Mesenchymal stem cell (in vitro differentiated cells and primary cell): ENCODE measurements at regions not wholly inside any gene's neighbourhood (a gene's known extent, or its start where the extent isn't known, plus 50 kb on each side); places are given as distances from the start of the nearest gene placed in this dataset.

Experiments used
- DNase-seq: peaks from one replicate; pipeline ENCODE4 v3.0.0-alpha.2; 2013
- H2AFZ ChIP-seq: one replicate; pipeline ENCODE4 v1.6.1; 2013; ENCODE audit warnings: low read depth, mild to moderate bottlenecking, control low read depth, inconsistent platforms, low read length, moderate library complexity
- H2AK5ac ChIP-seq: 2 replicates; pipeline ENCODE4 v1.6.1; 2013; ENCODE audit warnings: low read length, moderate library complexity, mild to moderate bottlenecking, inconsistent platforms; ENCODE audit not compliant: severe bottlenecking
- H2BK120ac ChIP-seq: one replicate; pipeline ENCODE4 v1.6.1; 2013; ENCODE audit warnings: low read depth, mild to moderate bottlenecking, inconsistent platforms, low read length, moderate library complexity
- H2BK12ac ChIP-seq, 2 experiments: one replicate each; pipeline ENCODE4 v1.6.1; 2013; ENCODE audit warnings: inconsistent platforms in 2 of 2, low read length in 2 of 2, mild to moderate bottlenecking in 2 of 2, moderate library complexity in 2 of 2, control low read depth in 1 of 2
- H2BK15ac ChIP-seq: one replicate; pipeline ENCODE4 v1.6.1; 2013; ENCODE audit warnings: mild to moderate bottlenecking, low read depth, inconsistent platforms; ENCODE audit not compliant: poor library complexity, severe bottlenecking
- H2BK5ac ChIP-seq: 2 replicates; pipeline ENCODE4 v1.6.1; 2013; ENCODE audit warnings: low read depth, mild to moderate bottlenecking, low read length, control low read depth, inconsistent platforms; ENCODE audit not compliant: poor library complexity, severe bottlenecking
- H3K14ac ChIP-seq, 2 experiments: one replicate each; pipeline ENCODE4 v1.6.1; 2013; ENCODE audit warnings: inconsistent platforms in 2 of 2, low read length in 2 of 2, control low read depth in 1 of 2, mild to moderate bottlenecking in 1 of 2, moderate library complexity in 1 of 2
- H3K18ac ChIP-seq, 2 experiments: one replicate each; pipeline ENCODE4 v1.6.1; 2013; ENCODE audit warnings: inconsistent platforms in 2 of 2, low read length in 2 of 2, control low read depth in 1 of 2, low read depth in 1 of 2, mild to moderate bottlenecking in 1 of 2
- H3K23ac ChIP-seq, 2 experiments: one replicate each; pipeline ENCODE4 v1.6.1; 2013; ENCODE audit warnings: inconsistent platforms in 2 of 2, low read length in 2 of 2, mild to moderate bottlenecking in 2 of 2, moderate library complexity in 2 of 2, control low read depth in 1 of 2
- H3K27ac ChIP-seq: 2 replicates; pipeline ENCODE4 v1.5.1; 2013; ENCODE audit warnings: mild to moderate bottlenecking, moderate library complexity, low read length, control low read depth, inconsistent platforms; ENCODE audit not compliant: poor library complexity, severe bottlenecking
- H3K27me3 ChIP-seq, 2 experiments: 2 replicates each; pipeline versions ENCODE4 v1.6.1 to v1.7.0; 2013; ENCODE audit warnings: low read length in 2 of 2, mild to moderate bottlenecking in 2 of 2, moderate library complexity in 2 of 2, control low read depth in 1 of 2, inconsistent platforms in 1 of 2; ENCODE audit not compliant: control insufficient read depth in 1 of 2, insufficient read depth in 1 of 2
- H3K36me3 ChIP-seq, 2 experiments: 2 replicates each; pipeline versions ENCODE4 v1.6.1 to v1.7.0; 2013; ENCODE audit warnings: low read length in 2 of 2, control low read depth in 1 of 2, inconsistent platforms in 1 of 2, low read depth in 1 of 2, mild to moderate bottlenecking in 1 of 2; ENCODE audit not compliant: insufficient read depth in 2 of 2, control insufficient read depth in 1 of 2
- H3K4ac ChIP-seq, 2 experiments: one replicate each; pipeline ENCODE4 v1.6.1; 2013; ENCODE audit warnings: inconsistent platforms in 2 of 2, low read length in 2 of 2, mild to moderate bottlenecking in 2 of 2, moderate library complexity in 2 of 2, control low read depth in 1 of 2, low read depth in 1 of 2
- H3K4me1 ChIP-seq: 2 replicates; pipeline ENCODE4 v1.6.1; 2013; ENCODE audit warnings: low read depth, low read length, control low read depth; ENCODE audit not compliant: control insufficient read depth, insufficient read depth
- H3K4me2 ChIP-seq: 2 replicates; pipeline ENCODE4 v1.6.1; 2013; ENCODE audit warnings: low read length, mild to moderate bottlenecking, inconsistent platforms; ENCODE audit not compliant: poor library complexity, severe bottlenecking
- H3K4me3 ChIP-seq, 2 experiments: 2 replicates each; pipeline versions ENCODE4 v1.5.1 to v1.7.0; 2013; ENCODE audit warnings: low read length in 2 of 2, mild to moderate bottlenecking in 2 of 2, control low read depth in 1 of 2, low read depth in 1 of 2; ENCODE audit not compliant: insufficient read depth in 1 of 2
- H3K79me1 ChIP-seq: replicated peaks from 2 replicates; pipeline ENCODE4 v1.6.1; 2013; ENCODE audit warnings: mild to moderate bottlenecking, control low read depth, low read length, inconsistent platforms; ENCODE audit not compliant: poor library complexity, severe bottlenecking
- H3K9ac ChIP-seq: 2 replicates; pipeline ENCODE4 v1.7.0; 2013; ENCODE audit warnings: mild to moderate bottlenecking, low read length, moderate library complexity
- H3K9me3 ChIP-seq: 2 replicates; pipeline ENCODE4 v1.7.0; 2013; ENCODE audit warnings: mild to moderate bottlenecking, low read length; ENCODE audit not compliant: control insufficient read depth
- H4K8ac ChIP-seq: one replicate; pipeline ENCODE4 v1.6.1; 2013; ENCODE audit warnings: inconsistent platforms, mild to moderate bottlenecking, low read length, moderate library complexity
- H4K91ac ChIP-seq: one replicate; pipeline ENCODE4 v1.6.1; 2013; ENCODE audit warnings: mild to moderate bottlenecking, low read length, inconsistent platforms
- WGBS: methylation state at CpG from one replicate; pipeline ENCODE4 v1.1.7; 2013; ENCODE audit warnings: mixed read lengths; 5-methylcytosine and 5-hydroxymethylcytosine counted together

GRCh38 chr5:62729675-62730074, 151.1 kb downstream of the LRRC70 start:
- no peak overlapping the region for H2BK12ac ChIP-seq
- H2BK15ac ChIP-seq, result no peak overlapping the region
- no peak overlapping the region for H3K23ac ChIP-seq
- no peaks in the 10 kb centered on the region for H3K36me3 ChIP-seq
- H3K27me3 ChIP-seq, result no peaks in the 10 kb centered on the region
- no peak overlapping the region for H3K9ac ChIP-seq
- WGBS, result 80% methylated on average over 2 of the region's 2 CpGs
- H3K14ac ChIP-seq, result no peak overlapping the region
- no peak overlapping the region for H2BK120ac ChIP-seq
- no peak overlapping the region for H2AFZ ChIP-seq
- no peak overlapping the region for H2AK5ac ChIP-seq
- no peak overlapping the region for H4K91ac ChIP-seq
- no peaks in the 10 kb centered on the region for H3K4me1 ChIP-seq
- no peak overlapping the region for H3K4me2 ChIP-seq
- no peak overlapping the region for H4K8ac ChIP-seq
- no peak overlapping the region for H2BK5ac ChIP-seq
- no peak overlapping the region for H3K4ac ChIP-seq
- H3K27ac ChIP-seq, result no peak overlapping the region
- H3K9me3 ChIP-seq, result peaks cover 8% of the 10 kb centered on the region
- DNase-seq, result no peak
- no peak overlapping the region for H3K4me3 ChIP-seq
- no peaks in the 10 kb centered on the region for H3K79me1 ChIP-seq
- H3K18ac ChIP-seq, result no peak overlapping the region

GRCh38 chr5:62727861-62728260, 149.2 kb downstream of the LRRC70 start:
- H3K4ac ChIP-seq, result no peak overlapping the region
- no peak overlapping the region for H3K23ac ChIP-seq
- no peak overlapping the region for H3K14ac ChIP-seq
- H3K27ac ChIP-seq, result no peak overlapping the region
- H3K4me2 ChIP-seq, result no peak overlapping the region
- WGBS, result 68% methylated on average over 2 of the region's 2 CpGs
- H3K18ac ChIP-seq, result no peak overlapping the region
- H3K79me1 ChIP-seq, result no peaks in the 10 kb centered on the region
- no peak overlapping the region for H2BK15ac ChIP-seq
- H2BK12ac ChIP-seq, result no peak overlapping the region
- H3K36me3 ChIP-seq, result no peaks in the 10 kb centered on the region
- H2AK5ac ChIP-seq, result no peak overlapping the region
- no peaks in the 10 kb centered on the region for H3K4me1 ChIP-seq
- H2BK120ac ChIP-seq, result no peak overlapping the region
- H2BK5ac ChIP-seq, result no peak overlapping the region
- H4K91ac ChIP-seq, result no peak overlapping the region
- H4K8ac ChIP-seq, result no peak overlapping the region
- no peak for DNase-seq
- no peak overlapping the region for H3K9ac ChIP-seq
- no peak overlapping the region for H3K4me3 ChIP-seq
- no peak overlapping the region for H2AFZ ChIP-seq
- H3K27me3 ChIP-seq, result no peaks in the 10 kb centered on the region
- H3K9me3 ChIP-seq, result peaks cover 5% of the 10 kb centered on the region

- H3K36me3 ChIP-seq, result no peaks in the 10 kb centered on the region
- H3K4me3 ChIP-seq, result no peak overlapping the region
- H3K18ac ChIP-seq, result no peak overlapping the region
- no peak for DNase-seq
- no peak overlapping the region for H2AK5ac ChIP-seq
- H4K8ac ChIP-seq, result no peak overlapping the region
- H3K27me3 ChIP-seq, result no peaks in the 10 kb centered on the region
- no peak overlapping the region for H4K91ac ChIP-seq
- H2BK120ac ChIP-seq, result no peak overlapping the region
- no peak overlapping the region for H2BK12ac ChIP-seq
- peaks cover 5% of the 10 kb centered on the region for H3K9me3 ChIP-seq
- no peaks in the 10 kb centered on the region for H3K4me1 ChIP-seq
- H2AFZ ChIP-seq, result no peak overlapping the region
- H3K27ac ChIP-seq, result no peak overlapping the region
- H3K14ac ChIP-seq, result no peak overlapping the region
- H2BK15ac ChIP-seq, result no peak overlapping the region
- 85% methylated on average over 3 of the region's 3 CpGs for WGBS
- H2BK5ac ChIP-seq, result no peak overlapping the region
- no peak overlapping the region for H3K4me2 ChIP-seq
- no peak overlapping the region for H3K9ac ChIP-seq
- no peaks in the 10 kb centered on the region for H3K79me1 ChIP-seq
- H3K23ac ChIP-seq, result no peak overlapping the region
- no peak overlapping the region for H3K4ac ChIP-seq
Measured at GRCh38 chr5:62727184-62727583, 148.6 kb downstream of the LRRC70 start.

GRCh38 chr5:62722360-62722759, 143.7 kb downstream of the LRRC70 start:
- Histone ChIP-seq H3K4me1 (peaks cover 6% of the 10 kb centered on the region), H3K4ac (no peak overlapping the region), H3K9me3 (no peaks in the 10 kb centered on the region), H3K18ac (no peak overlapping the region), H3K27me3 (peaks cover 0 to 10% of the 10 kb centered on the region in 2 experiments), H3K23ac (no peak overlapping the region), H3K79me1 (no peaks in the 10 kb centered on the region), H2BK120ac (no peak overlapping the region), H2AFZ (no peak overlapping the region), H3K14ac (no peak overlapping the region), H3K9ac (no peak overlapping the region), H4K8ac (no peak overlapping the region), H3K4me2 (no peak overlapping the region), H2BK12ac (no peak overlapping the region), H3K4me3 (no peak overlapping the region), H2AK5ac (no peak overlapping the region), H2BK5ac (no peak overlapping the region), H2BK15ac (no peak overlapping the region), H3K27ac (no peak overlapping the region), H4K91ac (no peak overlapping the region), H3K36me3 (no peaks in the 10 kb centered on the region)
- WGBS, result 71% methylated on average over 8 of the region's 9 CpGs
- DNase-seq, result no peak
